Stimulated activated CD4-positive, alpha-beta T cell treated with anti-CD3 and anti-CD28 coated beads, TNF-alpha, amount 100 ng/mL, for 48 hours (primary cell): ENCODE measurements at regions not wholly inside any gene's neighbourhood (a gene's known extent, or its start where the extent isn't known, plus 50 kb on each side); places are given as distances from the start of the nearest gene placed in this dataset.
"Not testable (repeated sequence)": the region's sequence is repeated elsewhere in the genome, so short reads cannot be mapped to it uniquely, and the experiment has no call there.

Source experiments
- DNase-seq, 3 donors: peaks; one replicate each; pipeline ENCODE4 v3.0.0-alpha.2; 2020; ENCODE audit warnings: low read depth in 3 of 3

- no peak for DNase-seq
Measured at GRCh38 chr5:77869116-77869798, 93.1 kb upstream of the TBCA start.

DNA sequence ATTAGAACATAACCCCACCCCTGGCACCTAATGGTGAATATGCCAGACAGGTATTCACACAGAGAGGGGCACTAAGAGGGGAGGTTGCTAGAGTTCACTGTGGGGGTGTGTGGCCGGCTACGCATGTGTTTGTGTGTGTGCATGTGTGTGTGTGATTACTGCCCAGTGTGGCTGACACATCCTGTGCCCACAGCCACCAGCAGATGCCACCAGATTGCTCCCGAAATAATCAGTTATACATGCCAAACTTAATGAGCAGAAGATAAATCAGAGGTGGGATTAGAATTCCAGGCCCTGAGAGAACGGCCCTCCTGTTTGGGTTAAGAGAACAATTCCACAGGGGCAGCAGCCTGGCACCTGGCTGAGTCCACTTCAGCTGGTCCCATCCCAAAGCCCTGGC, 91.8 kb upstream of the TBCA start:
- DNase-seq: no peak

DNA sequence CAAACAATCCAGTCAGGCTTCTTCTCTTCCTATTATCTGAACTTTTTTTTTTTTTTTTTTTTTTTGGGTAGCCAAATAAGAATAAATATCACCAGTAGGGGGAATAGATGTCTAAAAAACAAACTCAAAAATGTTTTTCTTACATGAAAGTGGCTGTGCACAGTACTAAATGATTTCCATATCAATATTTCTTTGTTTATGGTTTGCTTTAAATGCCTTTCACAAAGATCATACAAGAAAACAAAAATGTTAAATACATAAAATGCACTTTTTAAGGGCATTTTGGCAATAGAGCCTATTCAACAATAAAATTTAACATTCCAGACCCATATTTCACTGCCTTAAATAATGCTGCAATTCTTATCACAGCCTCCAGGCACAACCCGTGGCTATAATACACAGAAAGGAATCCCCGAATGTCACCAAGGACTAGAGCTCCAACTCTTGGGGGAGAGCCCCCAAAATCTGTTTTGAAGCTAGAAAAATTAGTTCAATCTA, 91.1 kb upstream of the TBCA start:
- no peak for DNase-seq

- no peak for DNase-seq
Measured at GRCh38 chr5:77866198-77866597, 90.1 kb upstream of the TBCA start.

DNA sequence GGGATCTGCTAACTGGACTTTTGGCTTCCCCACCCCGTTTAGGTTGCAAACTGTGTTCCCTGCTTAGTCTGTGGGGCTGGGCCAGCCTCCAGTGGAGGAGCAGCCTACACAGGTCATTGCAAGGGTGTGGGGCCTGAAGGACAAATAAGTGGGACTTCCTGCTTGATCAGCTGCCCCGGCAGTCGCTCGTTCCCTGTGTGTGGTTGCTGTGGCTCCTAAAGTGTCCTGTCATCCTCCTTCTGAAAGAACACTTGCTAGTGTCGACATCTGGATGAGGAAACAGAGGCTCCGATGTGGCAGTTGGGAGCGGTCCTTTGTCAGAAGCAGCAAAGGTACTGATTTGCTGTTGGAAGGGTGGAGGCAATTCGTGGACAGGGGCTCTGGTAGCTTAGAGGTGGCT, 88.9 kb upstream of the TBCA start:
- DNase-seq: no peak

DNA sequence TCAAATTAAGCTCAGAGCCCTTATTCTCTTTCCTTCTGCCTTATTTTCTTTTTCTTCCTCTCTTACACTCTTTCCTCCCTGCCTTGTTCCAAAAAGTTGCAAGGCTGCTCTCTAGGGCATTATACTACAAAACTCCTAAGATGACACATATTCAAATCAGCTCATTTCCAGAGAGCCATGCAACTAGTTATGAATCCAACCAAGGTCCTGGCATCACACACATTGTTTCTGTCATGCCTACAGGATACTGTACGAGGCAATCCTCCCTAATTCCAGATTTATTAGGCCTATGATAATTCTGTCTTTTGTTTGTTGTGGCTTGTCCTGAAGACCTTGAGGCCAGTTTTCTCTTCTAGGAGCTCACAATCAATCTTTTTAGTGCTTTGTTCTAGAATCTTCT, 87.0 kb upstream of the TBCA start:
- DNase-seq: no peak

- no peak for DNase-seq
Measured at GRCh38 chr5:77861576-77861975, 85.4 kb upstream of the TBCA start.

DNA sequence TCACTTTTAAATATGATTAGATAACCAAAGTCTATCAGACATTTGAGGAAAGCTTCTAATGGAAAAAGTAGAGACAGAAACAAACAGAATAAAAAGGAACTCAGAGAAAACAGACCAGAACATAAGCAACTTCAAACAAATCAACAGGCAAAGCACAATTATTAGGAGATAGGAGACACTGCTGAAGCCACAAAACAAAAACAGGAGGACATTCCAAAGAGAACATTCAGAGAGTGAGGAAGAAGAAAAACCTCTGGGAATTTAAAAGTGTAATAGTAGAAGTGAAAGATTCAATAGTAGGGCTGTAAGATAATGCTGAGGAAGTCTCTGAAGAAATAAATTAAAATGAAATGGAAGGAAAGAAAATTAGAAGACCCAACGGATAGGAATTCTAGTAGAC, 83.2 kb upstream of the TBCA start:
- no peak for DNase-seq

GRCh38 chr5:77858678-77859077, 82.5 kb upstream of the TBCA start:
- not testable (repeated sequence) for DNase-seq

- no peak for DNase-seq
Measured at GRCh38 chr5:77855369-77855768, 79.2 kb upstream of the TBCA start.

GRCh38 chr5:77853353-77853907, 77.3 kb upstream of the TBCA start:
- no peak for DNase-seq

- peak in 1 of 3 donors; percentile 21 for DNase-seq
Measured at GRCh38 chr5:77852514-77853352, 76.6 kb upstream of the TBCA start.

DNA sequence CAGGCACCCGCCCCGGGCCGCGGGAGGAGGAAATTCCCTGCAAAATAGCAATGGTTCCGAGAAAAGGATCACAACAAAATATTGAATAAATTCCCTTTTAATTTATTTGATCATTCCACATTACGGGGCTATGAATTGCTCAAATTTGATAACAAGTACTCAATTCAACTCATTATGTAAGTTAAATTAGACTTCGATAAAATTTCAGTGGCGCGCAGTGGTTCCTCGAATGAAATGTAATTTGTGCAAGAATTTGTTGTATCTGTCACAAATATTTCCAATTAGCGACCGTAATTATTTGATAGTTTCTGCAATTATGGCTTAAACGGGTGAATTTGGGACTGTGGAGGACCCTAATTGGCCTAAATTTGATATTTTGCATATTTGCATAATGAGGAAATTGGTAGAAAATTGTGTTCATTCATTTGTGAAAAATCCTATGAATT, 76.0 kb upstream of the TBCA start:
- no peak for DNase-seq

GRCh38 chr5:77851176-77852067, 75.3 kb upstream of the TBCA start:
- no peak for DNase-seq

DNA sequence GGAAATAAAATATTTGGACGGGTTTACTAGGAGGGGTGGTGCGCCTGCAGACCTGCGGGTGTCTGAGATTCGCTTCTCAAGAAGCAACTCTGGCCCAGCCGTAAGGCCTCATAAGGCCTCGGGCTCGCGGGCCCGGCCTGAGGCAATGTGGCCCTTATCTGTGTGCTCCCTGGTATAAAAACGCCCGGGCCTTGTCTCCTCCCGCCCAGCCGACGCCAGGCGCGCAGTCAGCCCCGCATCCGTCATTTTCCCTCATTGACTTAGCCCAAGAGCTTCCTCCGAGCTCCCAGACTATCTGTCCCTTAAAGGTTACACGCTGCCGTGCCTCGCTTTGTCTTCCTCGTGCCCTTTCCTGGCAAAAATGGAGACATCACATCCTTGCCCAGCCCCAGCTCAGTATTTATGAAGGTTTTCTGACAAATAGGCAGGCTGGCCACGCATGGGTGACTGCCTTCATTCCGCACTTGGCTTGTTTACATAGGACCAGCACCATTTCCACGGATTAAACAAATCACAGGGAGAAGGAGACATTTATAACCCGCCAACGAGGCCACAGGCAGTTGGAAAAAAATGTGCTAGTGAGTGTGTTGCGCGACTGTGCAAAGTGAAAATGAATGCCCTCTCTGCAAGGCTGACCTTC, 74.5 kb upstream of the TBCA start:
- DNase-seq: no peak

GRCh38 chr5:77849308-77849900, 73.3 kb upstream of the TBCA start:
- DNase-seq: no peak

DNA sequence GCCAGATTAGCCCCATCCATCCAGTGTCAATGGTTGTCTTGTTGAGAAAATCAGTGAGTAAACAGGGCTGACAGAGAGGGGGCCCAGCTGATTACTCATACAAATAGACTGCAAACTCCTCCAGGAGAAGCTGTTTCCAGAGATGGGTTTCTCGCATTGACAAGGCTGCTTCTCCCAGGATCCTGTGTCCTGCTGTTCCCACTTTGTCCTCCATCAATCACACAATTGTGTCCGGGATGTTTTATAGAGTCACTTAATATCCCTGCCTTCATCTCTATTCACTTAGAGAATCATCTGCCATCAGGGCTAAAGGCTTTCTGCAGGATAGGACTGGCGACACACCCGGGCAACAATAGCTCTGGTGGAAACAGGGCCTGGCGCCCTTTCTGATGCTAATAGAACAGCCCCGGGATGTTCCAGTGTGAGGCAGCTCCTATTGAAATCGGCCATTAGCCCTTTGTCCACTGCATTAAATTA, 71.7 kb upstream of the TBCA start:
- DNase-seq: no peak

DNA sequence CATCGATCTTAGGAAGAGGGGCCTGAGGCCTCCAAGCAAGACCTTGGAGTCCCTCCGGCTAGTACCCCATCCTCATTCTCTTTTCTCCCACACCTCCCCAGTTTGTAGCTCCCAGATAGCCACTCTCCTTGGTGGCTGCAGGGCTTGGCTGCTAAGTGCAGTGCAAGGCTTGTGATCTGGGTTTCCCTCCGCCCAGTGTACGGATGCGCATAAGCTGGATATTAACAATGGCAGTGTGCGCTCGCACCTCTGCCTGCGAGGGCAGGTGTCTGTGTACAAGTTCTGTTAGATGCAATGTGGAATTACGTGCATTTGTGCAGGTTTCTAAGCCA, 71.0 kb upstream of the TBCA start:
- no peak for DNase-seq

GRCh38 chr5:77846422-77847128, 70.4 kb upstream of the TBCA start:
- no peak for DNase-seq

DNA sequence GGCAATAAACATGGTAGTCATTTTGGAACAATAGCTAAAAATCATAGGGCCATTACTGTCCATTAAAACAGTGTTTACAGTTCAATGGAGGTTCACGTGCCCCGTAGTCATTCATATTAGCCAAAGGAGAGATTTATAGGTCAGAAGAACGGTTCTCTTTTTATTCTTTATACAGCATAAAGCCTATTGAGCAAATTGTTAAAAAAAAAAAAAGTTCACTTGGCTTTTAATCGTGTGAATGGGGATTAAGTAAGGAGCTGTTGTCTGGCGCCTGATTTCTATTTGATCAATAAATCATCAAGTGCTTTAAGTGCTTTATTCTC, 69.1 kb upstream of the TBCA start:
- no peak for DNase-seq
